ENCODE measurements at regions not wholly inside any gene's neighbourhood (a gene's known extent, or its start where the extent isn't known, plus 50 kb on each side); places are given as distances from the start of the nearest gene placed in this dataset.

GRCh38 chr11:11057472-11057854 lies 199.6 kb upstream of the ZBED5 start:
- TF ChIP-seq ZFX (IDR thresholded peaks at IDR 0.05) (no peak), CTCF (conservative IDR thresholded peaks at IDR 0.05) (no peak)
- no peak overlapping the region for H3K27ac ChIP-seq

- no peak overlapping the region for H3K27ac ChIP-seq
- TF ChIP-seq CTCF (conservative IDR thresholded peaks at IDR 0.05): no peak
- TF ChIP-seq ZFX (IDR thresholded peaks at IDR 0.05): no peak
Measured at GRCh38 chr11:11056749-11057471, 199.1 kb upstream of the ZBED5 start.

- no peak for TF ChIP-seq ZFX (IDR thresholded peaks at IDR 0.05)
- TF ChIP-seq CTCF (conservative IDR thresholded peaks at IDR 0.05): no peak
- H3K27ac ChIP-seq: no peak overlapping the region
Measured at GRCh38 chr11:11056316-11056715, 198.5 kb upstream of the ZBED5 start.

- TF ChIP-seq ZFX (IDR thresholded peaks at IDR 0.05) (no peak), CTCF (conservative IDR thresholded peaks at IDR 0.05) (no peak)
- H3K27ac ChIP-seq: no peak overlapping the region
Measured at GRCh38 chr11:11047851-11048610, 190.2 kb upstream of the ZBED5 start.

- TF ChIP-seq CTCF (conservative IDR thresholded peaks at IDR 0.05): no peak
- no peak for TF ChIP-seq ZFX (IDR thresholded peaks at IDR 0.05)
- H3K27ac ChIP-seq: no peak overlapping the region
Measured at GRCh38 chr11:11046781-11047180, 188.9 kb upstream of the ZBED5 start.

GRCh38 chr11:11045156-11045930 lies 187.5 kb upstream of the ZBED5 start:
- TF ChIP-seq CTCF (conservative IDR thresholded peaks at IDR 0.05) (no peak), ZFX (IDR thresholded peaks at IDR 0.05) (no peak)

More at GRCh38 chr11:11045156-11045930, 187.5 kb upstream of the ZBED5 start:
- H3K27ac ChIP-seq: no peak overlapping the region
